ENCODE measurements at regions not wholly inside any gene's neighbourhood (a gene's known extent, or its start where the extent isn't known, plus 50 kb on each side); places are given as distances from the start of the nearest gene placed in this dataset.
"Not testable (repeated sequence)": the region's sequence is repeated elsewhere in the genome, so short reads cannot be mapped to it uniquely, and the experiment has no call there.

GRCh38 chr6:165159460-165159859, 149.9 kb downstream of the C6orf118 start:
- no peak for ATAC-seq
- TF ChIP-seq TSHZ2 (CRISPR knock-in tag; IDR thresholded peaks at IDR 0.05), result no peak
- TF ChIP-seq BACH2 (CRISPR knock-in tag; IDR thresholded peaks at IDR 0.05; ENCODE audit: borderline replicate concordance), result no peak
- TF ChIP-seq PATZ1 (CRISPR knock-in tag; IDR thresholded peaks at IDR 0.05; ENCODE audit: borderline replicate concordance), result no peak
- no peak for TF ChIP-seq RARB (CRISPR knock-in tag; IDR thresholded peaks at IDR 0.05)

GRCh38 chr6:165146456-165146855, 162.9 kb downstream of the C6orf118 start:
- no peak for TF ChIP-seq POU6F1 (CRISPR knock-in tag; IDR thresholded peaks at IDR 0.05; ENCODE audit: borderline replicate concordance, low read depth)
- no peak for TF ChIP-seq SNAI2 (CRISPR knock-in tag; IDR thresholded peaks at IDR 0.05)
- TF ChIP-seq ZNF70 (CRISPR knock-in tag; IDR thresholded peaks at IDR 0.05), result no peak
- TF ChIP-seq ZFP30 (CRISPR knock-in tag; IDR thresholded peaks at IDR 0.05), result no peak
- ATAC-seq, result no peak

GRCh38 chr6:165135889-165136288, 173.5 kb downstream of the C6orf118 start:
- no peak for TF ChIP-seq TCF4 (CRISPR knock-in tag; IDR thresholded peaks at IDR 0.05; ENCODE audit: borderline replicate concordance)
- no peak for TF ChIP-seq PPARA (CRISPR knock-in tag; IDR thresholded peaks at IDR 0.05; ENCODE audit: borderline replicate concordance)
- TF ChIP-seq TOX (CRISPR knock-in tag; IDR thresholded peaks at IDR 0.05; ENCODE audit: borderline replicate concordance), result no peak
- TF ChIP-seq ISL1 (CRISPR knock-in tag; IDR thresholded peaks at IDR 0.05), result no peak
- TF ChIP-seq ZNF8 (CRISPR knock-in tag; IDR thresholded peaks at IDR 0.05), result no peak
- no peak for TF ChIP-seq ARNTL (CRISPR knock-in tag; IDR thresholded peaks at IDR 0.05; ENCODE audit: borderline replicate concordance, low read depth)

GRCh38 chr6:165129086-165129485, 180.3 kb downstream of the C6orf118 start:
- TF ChIP-seq TCF4 (CRISPR knock-in tag; IDR thresholded peaks at IDR 0.05; ENCODE audit: borderline replicate concordance), result no peak
- no peak for TF ChIP-seq ESRRG (CRISPR knock-in tag; IDR thresholded peaks at IDR 0.05)
- TF ChIP-seq OSR1 (CRISPR knock-in tag; IDR thresholded peaks at IDR 0.05), result no peak
- TF ChIP-seq PATZ1 (CRISPR knock-in tag; IDR thresholded peaks at IDR 0.05; ENCODE audit: borderline replicate concordance), result no peak
- no peak for TF ChIP-seq GLIS3 (CRISPR knock-in tag; IDR thresholded peaks at IDR 0.05)
- no peak for TF ChIP-seq PPARA (CRISPR knock-in tag; IDR thresholded peaks at IDR 0.05; ENCODE audit: borderline replicate concordance)
- TF ChIP-seq ZC3H10 (CRISPR knock-in tag; IDR thresholded peaks at IDR 0.05), result no peak
- no peak for TF ChIP-seq ZFP3 (CRISPR knock-in tag; IDR thresholded peaks at IDR 0.05)
- TF ChIP-seq ZNF8 (CRISPR knock-in tag; IDR thresholded peaks at IDR 0.05), result no peak
- TF ChIP-seq POU6F1 (CRISPR knock-in tag; IDR thresholded peaks at IDR 0.05; ENCODE audit: borderline replicate concordance, low read depth), result no peak
- no peak for TF ChIP-seq ISL1 (CRISPR knock-in tag; IDR thresholded peaks at IDR 0.05)
- no peak for TF ChIP-seq TOX (CRISPR knock-in tag; IDR thresholded peaks at IDR 0.05; ENCODE audit: borderline replicate concordance)
- no peak for TF ChIP-seq ZFP30 (CRISPR knock-in tag; IDR thresholded peaks at IDR 0.05)
- ATAC-seq, result no peak

More at GRCh38 chr6:165135889-165136288, 173.5 kb downstream of the C6orf118 start:
- no peak for ATAC-seq

- not testable (repeated sequence) for ATAC-seq
Observed at GRCh38 chr6:165127743-165128142, 181.7 kb downstream of the C6orf118 start.

GRCh38 chr6:165124681-165125080, 184.7 kb downstream of the C6orf118 start:
- ATAC-seq, result not testable (repeated sequence)

All from SK-N-SH treated with all-trans-retinoic acid at 6 μM for 48 hours (cell line).